ENCODE measurements at regions not wholly inside any gene's neighbourhood (a gene's known extent, or its start where the extent isn't known, plus 50 kb on each side); places are given as distances from the start of the nearest gene placed in this dataset.

DNA sequence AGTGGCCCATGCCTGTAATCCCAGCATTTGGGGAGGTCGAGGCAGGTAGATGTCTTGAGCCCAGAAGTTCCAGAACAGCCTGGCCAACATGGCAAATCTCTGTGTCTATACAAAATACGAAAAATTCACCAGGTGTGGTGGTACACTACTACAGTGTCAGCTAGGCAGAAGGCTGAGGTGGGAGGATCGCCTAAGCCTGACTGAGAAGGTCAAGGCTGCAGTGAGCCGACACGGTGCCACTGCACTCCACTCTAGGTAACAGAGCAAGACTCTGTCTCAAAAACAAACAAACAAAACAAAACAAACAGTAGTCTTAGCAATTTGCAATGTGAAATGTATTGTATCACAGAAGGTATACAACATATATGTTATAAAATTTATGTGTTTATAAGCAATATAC lies 348.0 kb downstream of the SEMA3D start:
- no peaks in the 10 kb centered on the region for H3K36me3 ChIP-seq (ENCODE audit: insufficient read depth, low read length)
- no peaks in the 10 kb centered on the region for H3K79me2 ChIP-seq (ENCODE audit: insufficient read depth, low read length)
- no peak for TF ChIP-seq CTCF (IDR thresholded peaks at IDR 0.05; ENCODE audit: extremely low read depth, low read depth, low read length)
- no peak overlapping the region for H3K4me2 ChIP-seq (ENCODE audit: insufficient read depth, low read length)
- no peak overlapping the region for H2AFZ ChIP-seq (ENCODE audit: low read length)
- no peaks in the 10 kb centered on the region for H3K27me3 ChIP-seq (ENCODE audit: insufficient read depth, low read length)
- H4K20me1 ChIP-seq (ENCODE audit: insufficient read depth, low read length) = no peaks in the 10 kb centered on the region
- H3K4me3 ChIP-seq (ENCODE audit: insufficient read depth, low read length) = no peak overlapping the region
- no peak for DNase-seq (ENCODE audit: insufficient read length, low spot score, missing footprints)
- no peak overlapping the region for H3K27ac ChIP-seq (ENCODE audit: low read depth, low read length)
- no peaks in the 10 kb centered on the region for H3K4me1 ChIP-seq (ENCODE audit: insufficient read depth, low read length)
- H3K9me3 ChIP-seq (ENCODE audit: low read depth, low read length) = no peaks in the 10 kb centered on the region

- no peak for TF ChIP-seq CTCF (IDR thresholded peaks at IDR 0.05; ENCODE audit: extremely low read depth, low read depth, low read length)
- Histone ChIP-seq H3K4me1 (ENCODE audit: insufficient read depth, low read length) (no peaks in the 10 kb centered on the region), H3K27ac (ENCODE audit: low read depth, low read length) (no peak overlapping the region), H3K27me3 (ENCODE audit: insufficient read depth, low read length) (no peaks in the 10 kb centered on the region), H4K20me1 (ENCODE audit: insufficient read depth, low read length) (no peaks in the 10 kb centered on the region), H3K4me3 (ENCODE audit: insufficient read depth, low read length) (no peak overlapping the region), H3K9me3 (ENCODE audit: low read depth, low read length) (no peaks in the 10 kb centered on the region), H3K79me2 (ENCODE audit: insufficient read depth, low read length) (no peaks in the 10 kb centered on the region), H3K4me2 (ENCODE audit: insufficient read depth, low read length) (no peak overlapping the region), H2AFZ (ENCODE audit: low read length) (no peak overlapping the region), H3K36me3 (ENCODE audit: insufficient read depth, low read length) (no peaks in the 10 kb centered on the region)
- no peak for DNase-seq (ENCODE audit: insufficient read length, low spot score, missing footprints)
Measured at GRCh38 chr7:84837405-84837804, 349.5 kb downstream of the SEMA3D start.

GRCh38 chr7:84829719-84830118 lies 357.1 kb downstream of the SEMA3D start:
- no peaks in the 10 kb centered on the region for H3K79me2 ChIP-seq (ENCODE audit: insufficient read depth, low read length)
- no peak for TF ChIP-seq CTCF (IDR thresholded peaks at IDR 0.05; ENCODE audit: extremely low read depth, low read depth, low read length)
- H3K4me2 ChIP-seq (ENCODE audit: insufficient read depth, low read length) = no peak overlapping the region
- no peaks in the 10 kb centered on the region for H3K9me3 ChIP-seq (ENCODE audit: low read depth, low read length)
- no peak overlapping the region for H3K27ac ChIP-seq (ENCODE audit: low read depth, low read length)
- H3K4me1 ChIP-seq (ENCODE audit: insufficient read depth, low read length) = no peaks in the 10 kb centered on the region
- H2AFZ ChIP-seq (ENCODE audit: low read length) = no peak overlapping the region
- DNase-seq (ENCODE audit: insufficient read length, low spot score, missing footprints) = no peak
- no peaks in the 10 kb centered on the region for H3K27me3 ChIP-seq (ENCODE audit: insufficient read depth, low read length)
- no peak overlapping the region for H3K4me3 ChIP-seq (ENCODE audit: insufficient read depth, low read length)
- no peaks in the 10 kb centered on the region for H3K36me3 ChIP-seq (ENCODE audit: insufficient read depth, low read length)
- H4K20me1 ChIP-seq (ENCODE audit: insufficient read depth, low read length) = no peaks in the 10 kb centered on the region

DNA sequence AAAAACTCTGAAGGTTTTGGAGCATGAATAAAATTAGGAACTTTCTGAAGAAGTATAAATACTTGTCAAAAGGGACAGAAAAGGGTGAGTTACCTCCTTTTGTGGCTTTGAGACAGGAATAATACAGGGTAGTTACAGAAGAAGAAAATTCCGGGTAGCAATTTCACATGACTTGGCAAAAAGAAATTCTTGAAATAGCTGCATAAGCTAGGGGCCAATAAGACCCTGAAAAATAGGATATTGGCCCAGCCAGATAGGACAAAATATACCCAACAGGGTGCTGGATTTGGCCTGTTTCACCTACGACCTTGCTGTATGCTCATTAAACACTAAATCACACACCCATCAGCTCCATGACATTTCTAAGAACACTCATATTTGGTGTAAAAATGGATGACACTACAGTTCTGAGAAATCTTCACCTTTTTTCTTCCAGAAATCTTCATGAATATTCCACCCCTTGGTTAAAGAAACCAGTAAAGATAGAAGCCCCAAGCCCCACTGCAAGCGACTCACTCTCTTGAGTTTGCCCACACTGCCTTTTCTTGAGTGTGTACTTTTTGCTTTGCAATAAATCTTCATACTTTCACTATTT lies 362.7 kb downstream of the SEMA3D start:
- no peak overlapping the region for H3K4me2 ChIP-seq (ENCODE audit: insufficient read depth, low read length)
- DNase-seq (ENCODE audit: insufficient read length, low spot score, missing footprints) = no peak
- H3K27me3 ChIP-seq (ENCODE audit: insufficient read depth, low read length) = no peaks in the 10 kb centered on the region
- no peaks in the 10 kb centered on the region for H3K36me3 ChIP-seq (ENCODE audit: insufficient read depth, low read length)
- no peak overlapping the region for H3K27ac ChIP-seq (ENCODE audit: low read depth, low read length)
- H3K4me3 ChIP-seq (ENCODE audit: insufficient read depth, low read length) = no peak overlapping the region
- TF ChIP-seq CTCF (IDR thresholded peaks at IDR 0.05; ENCODE audit: extremely low read depth, low read depth, low read length) = no peak
- no peaks in the 10 kb centered on the region for H4K20me1 ChIP-seq (ENCODE audit: insufficient read depth, low read length)
- H3K79me2 ChIP-seq (ENCODE audit: insufficient read depth, low read length) = no peaks in the 10 kb centered on the region
- H3K4me1 ChIP-seq (ENCODE audit: insufficient read depth, low read length) = no peaks in the 10 kb centered on the region
- no peaks in the 10 kb centered on the region for H3K9me3 ChIP-seq (ENCODE audit: low read depth, low read length)
- H2AFZ ChIP-seq (ENCODE audit: low read length) = no peak overlapping the region
